GM18498 (cell line): ENCODE measurements at regions not wholly inside any gene's neighbourhood (a gene's known extent, or its start where the extent isn't known, plus 50 kb on each side); places are given as distances from the start of the nearest gene placed in this dataset.
"Not testable (repeated sequence)": the region's sequence is repeated elsewhere in the genome, so short reads cannot be mapped to it uniquely, and the experiment has no call there.

ENCODE experiments used
- ATAC-seq: cut with Tn5 transposase; IDR thresholded peaks from one replicate; pipeline ENCODE4 v1.9.1; 2021; ENCODE audit warnings: mild to moderate bottlenecking, moderate library complexity; ENCODE audit not compliant: unreplicated experiment

- ATAC-seq, result no peak
Measured at GRCh38 chr15:95162967-95163531, 931.7 kb downstream of the MCTP2 start.

- no peak for ATAC-seq
Measured at GRCh38 chr15:95168152-95168551, 936.8 kb downstream of the MCTP2 start.

- ATAC-seq, result no peak
Measured at GRCh38 chr15:95168951-95169431, 937.6 kb downstream of the MCTP2 start.

GRCh38 chr15:95169541-95170459 is 938.4 kb downstream of the MCTP2 start:
- no peak for ATAC-seq

GRCh38 chr15:95170561-95171380 is 939.4 kb downstream of the MCTP2 start:
- no peak for ATAC-seq

- ATAC-seq, result no peak
Measured at GRCh38 chr15:95171564-95171963, 940.2 kb downstream of the MCTP2 start.

- no peak for ATAC-seq
Measured at GRCh38 chr15:95174301-95175259, 943.2 kb downstream of the MCTP2 start.

- ATAC-seq, result no peak
Measured at GRCh38 chr15:95175914-95176658, 944.7 kb downstream of the MCTP2 start.

GRCh38 chr15:95176794-95177577 is 945.6 kb downstream of the MCTP2 start:
- no peak for ATAC-seq

- ATAC-seq, result no peak
Measured at GRCh38 chr15:95180530-95180929, 949.2 kb downstream of the MCTP2 start.

GRCh38 chr15:95182091-95182490 is 950.7 kb downstream of the MCTP2 start:
- ATAC-seq, result no peak

GRCh38 chr15:95192923-95193322 is 961.6 kb downstream of the MCTP2 start:
- ATAC-seq, result no peak

GRCh38 chr15:95194746-95195145 is 963.4 kb downstream of the MCTP2 start:
- ATAC-seq, result no peak

GRCh38 chr15:95196176-95196915 is 965.0 kb downstream of the MCTP2 start:
- no peak for ATAC-seq

GRCh38 chr15:95202569-95203349 is 971.4 kb downstream of the MCTP2 start:
- peak; percentile 54 for ATAC-seq

GRCh38 chr15:95205077-95205476 is 973.7 kb downstream of the MCTP2 start:
- ATAC-seq, result no peak

- not testable (repeated sequence) for ATAC-seq
Measured at GRCh38 chr15:95205830-95206229, 974.5 kb downstream of the MCTP2 start.
